SK-N-SH (cell line): ENCODE measurements at regions not wholly inside any gene's neighbourhood (a gene's known extent, or its start where the extent isn't known, plus 50 kb on each side); places are given as distances from the start of the nearest gene placed in this dataset.
A peak's percentile ranks its signal among the peaks of the same experiment; 100 is the strongest.

Experiments used
- CTCF ChIA-PET: fragments of 300-600, 350-600 bp; formaldehyde crosslinking; extraction: SDS; loops from one replicate; lab custom pipeline; 2021; lab: Yijun Ruan, JAX
- POLR2A ChIA-PET: fragments of 350-600 bp; sonication (Branson Sonifier 250); formaldehyde crosslinking; extraction: SDS; loops from one replicate; lab custom pipeline; 2020; ENCODE audit warnings: antibody characterized with exemption, inconsistent platforms; lab: Yijun Ruan, JAX
- DNase-seq: peaks from one replicate; pipeline ENCODE4 v3.0.0; 2012
- H2AFZ ChIP-seq: fragments of 200-600 bp; sonication (generic); 2 replicates; pipeline ENCODE4 v1.8.1; 2016; ENCODE audit warnings: antibody characterized with exemption, mild to moderate bottlenecking, low read depth
- H3F3A ChIP-seq: fragments of 200-600 bp; sonication (generic); replicated peaks from 2 replicates; pipeline ENCODE3; 2016; ENCODE audit warnings: antibody characterized with exemption, mild to moderate bottlenecking; ENCODE audit not compliant: insufficient read depth
- H3K27ac ChIP-seq, 2 experiments: fragments of 200-500 bp in 1 of 2; fragments of 200-600 bp in 1 of 2; sonication (Bioruptor generic) in 1 of 2; sonication (generic), shearing (Covaris generic) in 1 of 2; 2 replicates each; pipeline versions ENCODE4 v1.5.1 to v1.6.1; 2014 to 2016; ENCODE audit warnings: low read depth in 2 of 2, inconsistent platforms in 1 of 2, low read length in 1 of 2, mild to moderate bottlenecking in 1 of 2, mixed read lengths in 1 of 2
- H3K27me3 ChIP-seq: fragments of 200-600 bp; sonication (generic), shearing (Covaris generic); 2 replicates; pipeline ENCODE4 v1.6.1; 2016; ENCODE audit warnings: mixed run types; ENCODE audit not compliant: insufficient read depth
- H3K36me3 ChIP-seq, 2 experiments: fragments of 200-500 bp in 1 of 2; fragments of 200-600 bp in 1 of 2; sonication (Bioruptor generic) in 1 of 2; sonication (generic) in 1 of 2; replicated peaks in 1 of 2; 2 replicates each; pipeline versions ENCODE3 to v1.5.1; 2014 to 2016; ENCODE audit warnings: low read length in 1 of 2, mild to moderate bottlenecking in 1 of 2; ENCODE audit not compliant: insufficient read depth in 2 of 2, control insufficient read depth in 1 of 2
- H3K4me1 ChIP-seq, 2 experiments: fragments of 200-500 bp in 1 of 2; fragments of 200-600 bp in 1 of 2; sonication (Bioruptor generic) in 1 of 2; sonication (generic), shearing (Covaris generic) in 1 of 2; 2 replicates each; pipeline versions ENCODE4 v1.5.1 to v1.6.1; 2014 to 2016; ENCODE audit warnings: low read depth in 1 of 2, low read length in 1 of 2, mixed run types in 1 of 2; ENCODE audit not compliant: insufficient read depth in 2 of 2, control insufficient read depth in 1 of 2
- H3K4me2 ChIP-seq: fragments of 200-600 bp; sonication (generic), shearing (Covaris generic); 2 replicates; pipeline ENCODE4 v1.6.1; 2017; ENCODE audit warnings: mixed run types
- H3K4me3 ChIP-seq, 2 experiments: fragments of 200-500 bp in 1 of 2; fragments of 200-600 bp in 1 of 2; sonication (Bioruptor generic) in 1 of 2; sonication (generic), shearing (Covaris generic) in 1 of 2; 2 replicates each; pipeline versions ENCODE4 v1.5.1 to v1.8.1; 2014 to 2016; ENCODE audit warnings: low read depth in 2 of 2, inconsistent platforms in 1 of 2, low read length in 1 of 2, mild to moderate bottlenecking in 1 of 2, mixed read lengths in 1 of 2, moderate library complexity in 1 of 2
- H3K79me2 ChIP-seq: fragments of 200-600 bp; sonication (generic); 2 replicates; pipeline ENCODE4 v1.8.1; 2017; ENCODE audit warnings: mild to moderate bottlenecking; ENCODE audit not compliant: insufficient read depth
- H3K9ac ChIP-seq: fragments of 200-600 bp; sonication (generic); 2 replicates; pipeline ENCODE4 v1.6.1; 2017; ENCODE audit warnings: mixed run types
- H3K9me2 ChIP-seq: fragments of 200-600 bp; sonication (generic); 2 replicates; pipeline ENCODE4 v1.6.1; 2017; ENCODE audit warnings: mixed run types
- H3K9me3 ChIP-seq: fragments of 200-600 bp; sonication (generic); 2 replicates; pipeline ENCODE4 v1.6.1; 2017; ENCODE audit warnings: mixed run types, mild to moderate bottlenecking, moderate library complexity
- H4K20me1 ChIP-seq: fragments of 200-600 bp; sonication (generic); 2 replicates; pipeline ENCODE4 v1.6.1; 2017; ENCODE audit warnings: mild to moderate bottlenecking, mixed run types; ENCODE audit not compliant: insufficient read depth
- ELF1 ChIP-seq: IDR thresholded peaks from 2 replicates; pipeline ENCODE4 v1.4.0; 2012
- EP300 ChIP-seq, 2 experiments: IDR thresholded peaks; 2 replicates each; pipeline versions ENCODE4 v1.4.0 to v1.6.1; 2012; ENCODE audit warnings: borderline replicate concordance in 1 of 2, low read depth in 1 of 2, low read length in 1 of 2
- EZH2phosphoT487 ChIP-seq: fragments of 200-600 bp; sonication (generic); IDR thresholded peaks from 2 replicates; pipeline ENCODE4 v1.6.1; 2017; ENCODE audit warnings: low read depth, mixed run types, mild to moderate bottlenecking, antibody characterized with exemption, moderate library complexity, borderline replicate concordance
- FOSL2 ChIP-seq: IDR thresholded peaks from 2 replicates; pipeline ENCODE4 v1.4.0; 2012; ENCODE audit warnings: low read depth, mild to moderate bottlenecking, moderate library complexity, borderline replicate concordance
- FOXM1 ChIP-seq: IDR thresholded peaks from 2 replicates; pipeline ENCODE4 v1.4.0; 2012; ENCODE audit warnings: low read depth, mild to moderate bottlenecking
- GATA2 ChIP-seq: sonication (generic); formaldehyde crosslinking; IDR thresholded peaks from 2 replicates; pipeline ENCODE4 v1.5.0; 2020; ENCODE audit warnings: mild to moderate bottlenecking, missing genetic modification reagents
- MXI1 ChIP-seq: IDR thresholded peaks from 2 replicates; pipeline ENCODE4 v1.6.1; 2012; ENCODE audit warnings: mild to moderate bottlenecking, low read depth, low read length, improper control_type of control experiment
- NFIC ChIP-seq: IDR thresholded peaks from 2 replicates; pipeline ENCODE4 v1.4.0; 2012; ENCODE audit warnings: borderline replicate concordance
- PBX3 ChIP-seq: IDR thresholded peaks from 2 replicates; pipeline ENCODE4; 2012
- POLR2AphosphoS5 ChIP-seq: IDR thresholded peaks from 2 replicates; pipeline ENCODE4 v1.6.1; 2012; ENCODE audit warnings: low read depth, low read length
- RCOR1 ChIP-seq: fragments of 150-350 bp; IDR thresholded peaks from 2 replicates; pipeline ENCODE4 v1.6.1; 2017; ENCODE audit warnings: antibody characterized with exemption, low read length
- RFX5 ChIP-seq: IDR thresholded peaks from 2 replicates; pipeline ENCODE4 v1.6.1; 2012; ENCODE audit warnings: mild to moderate bottlenecking, improper control_type of control experiment, low read length
- RXRA ChIP-seq: IDR thresholded peaks from 2 replicates; pipeline ENCODE4 v1.4.0; 2012; ENCODE audit warnings: low read depth, mild to moderate bottlenecking, borderline replicate concordance
- TAF1 ChIP-seq: IDR thresholded peaks from 2 replicates; pipeline ENCODE4 v1.6.1; 2012; ENCODE audit warnings: low read depth, mild to moderate bottlenecking, low read length, moderate library complexity, borderline replicate concordance
- TEAD4 ChIP-seq: IDR thresholded peaks from 2 replicates; pipeline ENCODE4 v1.4.0; 2012; ENCODE audit warnings: mild to moderate bottlenecking, borderline replicate concordance; ENCODE audit not compliant: insufficient read depth
- WGBS: methylation state at CpG from one replicate; pipeline ENCODE4 v1.1.6; 2017; ENCODE audit warnings: low lambda C conversion rate; 5-methylcytosine and 5-hydroxymethylcytosine counted together

GRCh38 chr3:104031598-104031997, 1335.1 kb upstream of the ALCAM start:
- Histone ChIP-seq H3K4me3 (no peak overlapping the region), H3K4me1 (no peaks in the 10 kb centered on the region), H3K9me3 (no peaks in the 10 kb centered on the region), H3K4me2 (no peak overlapping the region), H2AFZ (no peak overlapping the region), H3F3A (no peaks in the 10 kb centered on the region), H3K9ac (no peak overlapping the region)
- ChIA-PET CTCF (interaction anchor here (1.2 kb wide), 1 partner anchor 14 kb away, joined by 3 read pairs; no protein-coding TSS in a partner anchor), POLR2A (no interaction called here)
- no peak for DNase-seq
- WGBS, result 80% methylated on average over 1 of the region's 1 CpG
- TF ChIP-seq ELF1, result no peak
- TF ChIP-seq MXI1, result no peak
- TF ChIP-seq POLR2AphosphoS5, result no peak
- TF ChIP-seq EP300 (IDR thresholded peaks at IDR 0.05; ENCODE audit: borderline replicate concordance in 1 of 2, low read depth in 1 of 2, low read length in 1 of 2), result no peak
- TF ChIP-seq NFIC, result no peak
- no peak for TF ChIP-seq GATA2 (CRISPR knock-in tag)
- no peak for TF ChIP-seq RCOR1
- no peak for TF ChIP-seq RFX5
- TF ChIP-seq EZH2phosphoT487, result no peak
- TF ChIP-seq FOXM1, result no peak
- no peak for TF ChIP-seq FOSL2
- TF ChIP-seq, all 33 proteins: peak for 0
- Histone ChIP-seq H3K27me3 (no peaks in the 10 kb centered on the region), H4K20me1 (no peaks in the 10 kb centered on the region), H3K27ac (peak overlapping the region in 1 of 2 experiments; percentile 41; a peak in 1 of 4 replicates), H3K9me2 (no peaks in the 10 kb centered on the region; the same call in 1 of the 2 replicates), H3K79me2 (no peaks in the 10 kb centered on the region), H3K36me3 (no peaks in the 10 kb centered on the region)

GRCh38 chr3:104032283-104032682, 1334.4 kb upstream of the ALCAM start:
- TF ChIP-seq RXRA (no peak), TEAD4 (peak; percentile 52; the same call in 1 of the 2 replicates), NFIC (peak; percentile 45; the same call in 1 of the 2 replicates), TAF1 (no peak), PBX3 (0 out of 2 replicates have a peak, but pooled peaks have one; percentile 8)
- Histone ChIP-seq H3K9ac (no peak overlapping the region), H3K36me3 (no peaks in the 10 kb centered on the region), H3K9me3 (no peaks in the 10 kb centered on the region), H3K27ac (peak overlapping the region in 1 of 2 experiments; percentile 41; a peak in 1 of 4 replicates), H3F3A (no peaks in the 10 kb centered on the region), H3K4me1 (no peaks in the 10 kb centered on the region), H2AFZ (no peak overlapping the region), H3K4me2 (no peak overlapping the region), H3K79me2 (no peaks in the 10 kb centered on the region), H3K27me3 (no peaks in the 10 kb centered on the region), H3K9me2 (no peaks in the 10 kb centered on the region; the same call in 1 of the 2 replicates), H3K4me3 (no peak overlapping the region), H4K20me1 (no peaks in the 10 kb centered on the region)
- ChIA-PET POLR2A (no interaction called here), CTCF (interaction anchor here (0.8 to 1.2 kb wide), 3 partner anchors 10 to 40 kb away, joined by 3 to 4 read pairs (median 3); no protein-coding TSS in a partner anchor)
- DNase-seq, result no peak
